Midbrain (tissue), 1 donor: ENCODE measurements at regions not wholly inside any gene's neighbourhood (a gene's known extent, or its start where the extent isn't known, plus 50 kb on each side); places are given as distances from the start of the nearest gene placed in this dataset.

Experiments
- DNase-seq: peaks from one replicate; lab custom pipeline; 2025; lab: John Stamatoyannopoulos, UW

DNA sequence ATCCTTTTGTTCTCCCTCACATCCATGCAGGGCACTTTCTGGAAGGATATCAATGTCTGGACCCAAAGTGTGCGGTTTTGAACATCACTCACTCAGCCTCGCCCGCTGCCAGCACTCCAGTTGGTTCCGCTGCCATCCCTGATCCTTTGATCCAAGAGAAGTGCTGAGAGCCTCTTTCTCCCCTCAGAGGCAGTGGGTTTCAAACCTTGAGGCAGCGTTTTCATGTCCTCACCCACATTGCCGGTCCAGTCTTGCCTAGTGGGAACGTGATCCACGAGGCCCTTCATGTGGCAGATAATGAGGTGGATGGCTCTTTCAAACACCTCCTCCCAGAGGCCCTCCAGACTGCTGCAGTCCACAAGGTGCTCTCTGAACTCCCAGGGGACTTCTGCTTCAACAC lies 122.2 kb downstream of the ACTL8 start:
- DNase-seq = no peak

DNA sequence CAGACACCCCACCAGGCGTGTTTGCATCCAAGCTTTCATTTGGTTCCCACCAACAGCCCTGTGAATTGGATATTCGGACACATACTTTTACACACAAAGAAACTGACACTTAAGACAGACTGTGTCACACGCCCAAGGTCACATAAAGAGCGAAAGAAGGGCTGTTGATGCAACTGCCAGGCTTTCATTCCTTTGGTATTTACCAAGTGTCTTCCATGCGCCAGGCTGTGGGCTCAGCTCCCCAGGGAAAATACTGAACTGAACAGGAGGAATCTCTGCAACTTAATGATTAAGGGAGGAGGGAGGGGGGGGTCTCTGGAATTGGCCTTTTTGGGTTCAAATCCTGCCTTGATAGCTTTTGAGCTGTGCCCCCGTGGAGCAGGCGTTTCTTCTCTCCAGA lies 122.8 kb downstream of the ACTL8 start:
- DNase-seq = no peak

DNA sequence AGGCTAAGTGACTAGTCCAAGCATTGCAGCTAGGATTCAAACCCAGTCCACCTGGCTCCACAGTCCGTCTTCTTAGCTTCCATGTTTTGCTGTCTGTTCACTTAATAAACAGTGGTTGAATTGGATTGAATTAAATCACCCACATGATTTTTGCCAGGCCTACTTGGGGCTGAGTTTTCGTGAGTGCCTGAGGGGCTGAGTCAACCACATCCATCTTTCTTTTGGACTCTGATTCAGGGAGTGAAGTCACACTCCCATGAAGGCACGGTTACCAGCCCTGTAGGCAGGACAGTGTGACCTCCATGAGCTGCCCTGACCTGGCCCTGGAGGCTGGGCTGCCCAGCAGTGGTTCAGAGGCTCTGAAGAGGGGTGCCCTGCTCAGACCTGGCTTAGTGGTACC lies 123.7 kb downstream of the ACTL8 start:
- DNase-seq = no peak

DNA sequence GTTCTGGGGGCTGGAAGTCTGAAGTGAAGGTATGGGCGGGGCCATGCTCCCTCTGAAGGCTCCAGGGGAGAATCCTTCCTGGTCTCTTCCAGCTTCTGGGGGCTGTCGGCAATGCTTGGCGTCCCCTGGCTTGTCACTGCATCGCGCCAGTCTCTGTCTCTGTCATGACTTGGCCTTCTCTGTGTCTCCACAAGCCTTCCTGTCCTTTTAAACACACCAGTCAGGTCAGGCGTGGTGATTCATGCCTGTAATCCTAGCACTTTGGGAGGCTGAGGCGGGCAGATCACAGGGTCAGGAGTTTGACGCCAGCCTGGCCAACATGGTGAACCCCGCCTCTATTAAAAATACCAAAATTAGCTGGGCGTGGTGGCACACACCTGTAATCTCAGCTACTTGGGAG lies 125.3 kb downstream of the ACTL8 start:
- DNase-seq = no peak

DNA sequence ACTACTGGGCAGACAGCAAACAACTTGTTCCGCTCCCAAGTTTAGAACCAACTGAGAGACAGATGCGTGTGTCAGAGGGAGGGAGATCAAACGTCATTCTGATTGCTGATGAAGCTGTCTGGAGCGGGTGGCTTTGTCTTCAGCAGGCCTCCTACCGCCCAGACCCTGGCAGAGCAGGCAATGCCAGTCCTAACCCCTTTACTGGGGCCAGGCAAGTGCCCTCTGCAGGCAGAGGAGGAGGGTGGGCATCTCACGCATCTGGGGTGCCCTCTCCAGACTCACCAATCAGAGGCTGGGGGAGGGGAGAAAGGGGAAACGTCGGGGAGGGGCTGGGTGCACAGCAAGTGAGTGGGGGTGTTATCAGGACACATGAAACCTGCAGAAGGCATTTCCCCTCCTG lies 126.6 kb downstream of the ACTL8 start:
- no peak for DNase-seq

DNA sequence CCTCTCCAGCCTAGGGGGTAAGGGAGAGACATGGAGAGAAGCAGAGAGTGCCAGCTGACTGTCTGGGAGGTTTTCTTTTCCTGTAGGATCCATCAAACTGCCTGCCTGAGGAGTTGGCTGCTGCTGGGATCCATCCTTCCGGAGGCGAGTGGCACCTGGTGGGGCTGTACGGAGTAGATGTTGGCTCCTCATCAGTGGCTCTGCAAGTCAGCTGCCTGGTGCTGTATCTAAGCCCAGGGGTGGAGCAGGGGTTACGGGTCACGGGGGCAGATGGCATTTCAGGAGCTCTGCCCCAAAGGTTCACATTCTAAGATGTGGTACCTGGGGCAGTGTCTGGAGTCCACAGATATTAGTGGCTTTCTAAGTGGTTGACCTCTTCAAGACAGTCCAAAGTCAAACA lies 128.0 kb downstream of the ACTL8 start:
- DNase-seq = no peak

DNA sequence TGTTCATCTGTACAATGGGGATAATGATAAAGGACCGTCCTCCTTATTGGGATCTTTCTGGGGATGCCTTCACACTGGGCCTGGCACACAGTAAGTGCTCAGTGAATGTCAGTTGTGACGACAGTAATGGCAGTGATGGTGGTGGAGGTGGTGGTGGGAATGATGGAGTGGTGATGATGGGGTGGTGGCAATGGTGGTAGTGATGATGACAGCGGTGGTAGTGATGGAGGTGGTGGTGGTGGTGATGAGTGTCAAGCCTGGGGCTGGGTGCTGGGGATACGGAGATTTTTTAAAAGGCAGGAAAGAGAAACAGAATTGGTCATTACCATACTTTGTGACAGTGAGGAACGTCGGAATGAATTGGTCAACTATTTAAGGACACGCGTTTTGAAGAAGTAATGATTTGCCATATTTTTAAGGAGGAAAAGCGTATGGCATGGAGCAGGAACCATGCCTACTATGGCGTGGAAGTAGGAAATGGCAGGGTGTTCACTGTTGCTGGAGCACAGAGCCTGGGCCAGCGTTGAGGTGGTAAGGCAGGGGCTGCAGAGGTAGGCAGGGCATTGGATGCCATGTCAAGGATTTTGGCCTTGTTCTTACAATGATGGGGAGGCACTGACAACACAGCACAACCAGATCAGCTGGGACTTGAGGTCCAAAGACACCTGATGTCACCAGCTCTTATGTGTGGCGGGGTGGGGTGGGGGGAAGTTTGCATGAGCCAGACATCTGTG lies 128.7 kb downstream of the ACTL8 start:
- DNase-seq = no peak

DNA sequence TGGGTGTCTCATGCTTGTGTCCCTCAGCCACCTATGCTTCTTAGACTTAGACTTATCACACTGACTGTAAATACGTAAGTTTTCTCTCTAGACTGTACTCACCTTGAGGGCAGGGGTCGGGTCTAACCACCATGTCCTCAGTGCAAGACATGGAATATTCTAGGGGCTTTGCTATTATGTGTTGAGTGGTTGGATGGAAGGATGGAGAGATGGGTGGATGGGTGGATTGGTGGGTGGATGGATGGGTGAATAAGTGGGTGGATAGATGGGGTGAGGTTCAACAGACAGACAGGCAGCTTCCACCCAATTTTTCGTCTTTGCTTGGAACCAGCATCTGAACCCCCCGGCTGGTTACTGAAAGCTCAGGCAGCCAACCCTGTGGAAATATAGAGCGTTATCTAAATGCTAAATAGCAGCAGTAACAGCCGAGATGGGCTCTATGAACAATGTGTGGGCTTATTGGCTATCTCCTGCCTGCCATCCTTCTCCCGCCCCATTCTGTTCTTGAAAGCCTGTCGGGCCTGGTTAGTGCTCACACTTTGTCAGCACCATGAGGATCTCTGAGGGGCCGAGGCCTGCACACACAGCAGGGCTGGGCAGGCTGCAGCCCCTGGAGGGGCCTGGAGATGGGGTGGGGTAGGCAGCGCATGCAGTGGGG lies 130.7 kb downstream of the ACTL8 start:
- no peak for DNase-seq

DNA sequence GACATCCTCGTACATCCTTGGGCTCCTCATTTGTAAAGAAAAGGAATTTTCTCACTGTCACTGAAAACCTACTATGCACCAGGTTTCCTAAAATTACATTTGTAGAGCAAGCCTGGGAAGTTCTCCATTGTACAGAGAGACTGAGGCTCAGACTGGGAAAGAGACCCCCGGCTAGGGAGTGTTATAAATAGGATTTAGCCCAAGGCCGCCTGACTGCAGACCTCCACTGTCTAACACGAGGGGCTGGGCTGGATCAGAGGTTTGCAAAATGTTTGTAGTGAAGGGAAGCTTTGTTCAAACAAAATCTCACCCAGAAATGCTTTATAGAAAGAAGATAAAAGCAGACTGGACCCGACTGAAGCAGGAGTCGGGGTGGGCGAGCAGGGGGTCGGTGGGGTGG lies 131.3 kb downstream of the ACTL8 start:
- DNase-seq = no peak

DNA sequence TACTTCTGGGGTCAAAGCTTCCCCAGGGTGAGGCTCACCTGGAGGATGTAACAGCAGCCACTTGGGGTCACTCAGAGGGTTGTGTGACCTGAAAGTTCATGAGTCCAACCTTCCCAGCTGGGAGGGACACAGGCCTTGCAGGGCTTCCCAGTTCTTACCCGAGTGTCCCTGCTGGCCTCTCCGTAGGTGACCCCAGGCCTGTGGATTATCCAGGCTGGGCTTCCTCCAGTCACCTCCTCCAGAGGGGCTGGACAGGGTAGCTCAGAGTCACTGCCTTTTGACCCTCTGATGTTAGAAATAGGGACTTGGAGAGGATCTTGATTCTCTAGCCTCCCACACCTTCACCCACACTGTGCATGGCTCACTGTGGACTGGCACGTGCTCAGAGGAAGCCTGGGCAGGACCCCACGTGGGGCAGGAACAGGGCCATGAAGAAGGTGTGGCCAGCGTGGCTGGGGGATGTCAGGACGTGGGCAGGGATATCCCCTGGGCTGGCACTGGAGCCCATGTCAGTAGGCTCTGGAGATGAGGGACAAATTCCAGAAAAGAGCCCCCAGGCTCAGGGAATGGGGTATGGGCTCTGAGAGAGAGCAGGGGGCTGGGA lies 131.8 kb downstream of the ACTL8 start:
- DNase-seq = no peak

DNA sequence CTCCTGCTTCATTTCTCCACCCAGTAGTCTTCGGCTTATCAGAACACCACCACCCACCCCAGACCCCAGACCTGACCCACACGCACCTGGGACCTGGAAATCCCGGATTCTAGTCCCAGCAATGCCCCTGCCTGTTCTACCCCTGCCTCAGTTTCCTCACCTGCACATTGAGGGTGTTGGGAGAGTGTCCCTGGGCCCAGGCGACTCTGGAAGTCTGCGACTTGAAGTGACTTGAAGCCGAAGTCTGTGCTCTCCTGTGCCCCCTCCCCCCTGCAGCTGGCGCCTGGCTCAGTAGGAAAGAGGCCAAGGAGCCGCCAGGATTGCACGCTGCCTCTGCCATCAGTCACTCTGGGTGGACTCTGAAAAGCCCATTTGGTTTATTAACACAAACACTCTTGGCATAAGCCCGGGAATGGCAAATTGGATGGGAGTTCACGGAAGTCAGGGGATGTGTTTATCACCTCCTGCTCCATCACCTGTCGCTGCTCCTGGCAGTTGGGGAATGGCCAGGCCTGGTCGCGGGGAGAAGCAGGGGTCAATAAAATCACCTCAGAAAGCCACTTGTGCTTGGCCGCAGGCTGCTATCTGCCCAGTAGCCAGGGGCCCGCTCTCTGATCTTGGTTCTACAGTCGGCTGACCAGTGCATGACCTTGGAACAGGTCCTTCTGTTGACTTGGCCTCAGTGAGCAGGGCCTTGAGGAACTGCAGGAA lies 132.7 kb downstream of the ACTL8 start:
- DNase-seq = no peak

DNA sequence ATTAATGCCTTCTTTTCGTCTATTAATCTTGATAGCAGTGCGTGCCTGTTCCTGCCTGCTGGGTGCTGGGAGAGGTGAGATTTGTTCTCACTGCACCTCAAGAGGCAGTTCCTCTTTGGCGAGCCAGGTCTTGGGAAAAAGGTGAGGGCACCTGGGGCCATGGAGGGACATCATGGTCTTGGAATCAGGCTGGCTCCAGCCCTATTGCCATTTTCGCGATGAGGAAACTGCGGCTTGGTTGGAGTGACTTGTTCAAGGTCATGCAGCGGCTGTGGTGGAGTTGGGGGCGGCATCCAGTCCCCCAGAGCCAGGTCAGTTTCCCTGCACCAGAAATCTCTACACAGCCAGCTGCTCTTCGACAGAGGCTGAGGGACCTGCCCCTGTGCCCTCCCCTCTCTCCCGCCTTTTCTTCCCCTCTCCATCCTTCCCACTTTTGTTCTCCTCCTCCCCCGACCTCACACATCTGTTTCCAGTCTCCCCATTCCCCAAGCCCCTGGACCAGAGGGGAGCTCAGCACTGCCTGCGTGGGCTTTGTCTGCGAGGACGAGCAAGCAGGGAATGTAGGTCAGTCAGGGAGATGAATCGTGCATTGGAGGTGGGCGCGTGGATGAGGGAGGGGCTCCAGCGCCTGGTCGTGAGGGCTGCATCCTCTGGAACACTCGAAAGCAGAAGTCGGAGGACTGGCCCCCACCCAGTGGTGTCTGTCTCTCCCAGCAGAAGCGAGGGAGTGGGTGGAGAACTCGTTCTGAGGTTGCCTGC lies 135.1 kb downstream of the ACTL8 start:
- DNase-seq = no peak

DNA sequence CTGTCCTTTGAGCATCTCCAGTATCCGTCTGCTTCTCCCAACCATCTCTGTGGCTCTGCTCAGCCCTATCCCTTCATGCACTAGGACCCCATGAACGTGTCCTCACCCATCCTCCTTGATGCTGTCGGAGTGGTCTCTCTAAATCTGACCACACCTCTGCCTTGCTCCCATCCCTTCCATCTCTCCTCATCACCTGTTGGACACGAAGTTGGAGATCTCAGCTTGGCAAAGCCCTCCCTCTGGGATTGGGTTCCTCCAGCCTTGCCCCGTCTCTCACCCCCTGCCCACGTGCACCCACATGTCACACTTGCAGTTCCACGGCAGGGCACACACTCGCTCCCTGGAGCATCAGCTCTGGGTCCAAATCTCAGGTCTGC lies 135.7 kb downstream of the ACTL8 start:
- DNase-seq = no peak

DNA sequence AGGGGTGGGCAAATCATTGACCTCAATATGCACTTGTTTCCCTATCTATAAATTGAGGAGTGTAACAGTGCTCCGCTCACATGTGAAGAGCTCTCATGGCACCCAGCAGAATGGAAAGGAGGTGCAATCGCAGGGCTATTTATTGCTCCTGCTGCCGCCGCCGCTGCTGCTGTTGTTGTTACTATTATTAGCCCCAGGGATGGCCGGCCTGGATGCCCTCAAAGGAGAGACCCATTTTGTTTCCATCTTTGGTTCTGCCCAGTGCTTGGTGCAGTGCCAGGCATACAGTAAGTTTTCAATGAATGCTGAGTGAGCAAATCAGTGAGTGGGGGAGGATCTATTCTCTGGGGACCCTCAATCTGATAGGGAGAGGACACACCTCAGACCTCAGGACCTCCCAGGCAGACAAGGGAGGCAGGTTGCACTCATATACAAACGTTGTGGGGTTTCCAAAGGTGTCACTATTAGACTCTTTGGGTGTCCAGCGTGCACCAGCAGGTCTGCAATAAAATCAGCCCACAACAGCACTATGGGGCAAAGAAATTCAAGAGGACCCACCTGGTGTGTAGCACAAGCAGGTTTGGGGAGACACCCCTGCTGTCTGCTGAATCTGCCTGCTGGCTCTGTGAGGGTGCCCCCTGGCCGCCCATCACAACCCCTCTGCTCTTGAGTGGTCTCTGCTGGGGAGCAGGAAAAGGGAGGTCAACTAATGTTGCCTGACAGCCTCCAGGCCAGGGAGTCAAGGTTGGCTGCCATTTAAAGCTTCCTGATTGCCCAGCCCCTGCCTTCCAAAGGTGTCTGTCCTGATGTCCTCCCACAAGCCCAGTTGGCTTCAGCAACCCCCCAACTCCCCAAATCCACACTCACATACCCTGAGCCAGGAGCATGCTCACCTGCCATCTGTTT lies 136.3 kb downstream of the ACTL8 start:
- no peak for DNase-seq

DNA sequence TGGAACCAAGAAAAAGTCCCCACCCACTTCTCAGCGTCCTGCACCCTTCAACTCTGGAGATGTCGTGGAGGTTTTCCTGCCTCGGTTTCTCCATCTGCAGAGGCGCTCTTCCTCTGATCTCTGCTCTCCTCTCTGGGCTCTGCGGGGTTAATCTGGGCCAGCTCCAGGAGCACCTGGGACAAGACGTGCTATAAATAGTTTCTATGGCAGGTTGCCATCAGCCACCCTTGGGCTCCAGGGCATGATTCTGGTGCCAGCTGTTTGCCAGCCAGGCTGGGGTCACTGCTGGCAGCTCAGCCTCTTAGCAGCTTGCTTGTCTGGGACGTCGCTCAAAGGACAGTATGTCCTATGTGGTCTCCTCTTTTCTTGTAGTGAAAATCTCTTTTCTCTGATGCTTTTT lies 137.1 kb downstream of the ACTL8 start:
- DNase-seq = no peak

DNA sequence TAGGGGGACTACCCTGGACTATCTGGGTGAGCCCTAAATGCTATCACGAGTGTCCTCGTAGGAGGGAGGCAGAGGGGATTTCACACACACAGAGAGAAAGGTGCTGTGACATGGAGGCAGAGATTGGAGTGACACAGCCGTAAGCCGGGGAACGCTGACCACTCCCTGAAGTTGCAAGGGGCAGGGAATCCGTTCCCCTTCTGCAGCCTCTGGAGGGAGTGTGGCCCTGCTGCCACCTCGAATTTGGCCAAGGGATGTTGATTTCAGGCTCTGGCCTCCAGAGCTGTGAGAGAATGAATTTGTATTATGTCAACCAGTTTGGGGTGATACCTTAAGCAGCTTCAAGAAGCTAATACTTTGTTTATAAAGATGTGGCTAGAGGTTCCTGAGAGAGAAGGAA lies 137.7 kb downstream of the ACTL8 start:
- DNase-seq = no peak

DNA sequence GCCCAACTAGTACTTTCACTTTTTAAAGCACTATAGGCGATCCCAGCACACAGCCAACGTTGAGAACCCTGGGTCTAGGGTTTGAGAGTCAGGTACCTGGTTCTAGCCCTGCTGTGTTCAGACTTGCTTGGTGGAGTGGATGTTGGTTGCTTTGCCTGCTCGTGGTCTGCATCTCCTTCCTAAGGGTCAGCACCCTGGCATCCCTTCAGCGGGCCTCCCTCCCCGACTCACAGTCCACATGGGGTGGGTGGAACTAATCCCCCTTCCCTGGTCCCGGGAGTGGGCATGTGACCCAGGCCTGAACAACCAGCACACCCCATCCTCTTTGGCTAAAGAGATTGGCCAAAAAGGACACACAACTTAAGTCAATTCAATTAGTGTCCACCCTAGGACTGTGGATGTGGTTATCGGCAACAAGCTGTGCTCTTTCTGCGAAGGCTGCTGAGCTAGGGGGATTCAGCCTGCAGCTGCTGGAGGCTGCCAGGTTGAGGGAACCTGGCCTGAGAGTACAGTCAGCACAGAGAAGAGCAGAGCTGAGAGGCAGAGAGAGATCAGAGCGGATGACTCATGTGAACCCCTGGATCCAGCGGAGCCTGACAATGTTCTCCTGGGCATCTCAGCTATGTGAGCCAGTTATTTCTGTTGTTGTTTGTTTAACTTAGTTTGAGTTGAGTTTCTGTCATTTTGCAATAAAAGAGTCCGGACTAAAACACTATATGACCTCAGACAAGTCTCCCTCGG lies 138.9 kb downstream of the ACTL8 start:
- DNase-seq = no peak

DNA sequence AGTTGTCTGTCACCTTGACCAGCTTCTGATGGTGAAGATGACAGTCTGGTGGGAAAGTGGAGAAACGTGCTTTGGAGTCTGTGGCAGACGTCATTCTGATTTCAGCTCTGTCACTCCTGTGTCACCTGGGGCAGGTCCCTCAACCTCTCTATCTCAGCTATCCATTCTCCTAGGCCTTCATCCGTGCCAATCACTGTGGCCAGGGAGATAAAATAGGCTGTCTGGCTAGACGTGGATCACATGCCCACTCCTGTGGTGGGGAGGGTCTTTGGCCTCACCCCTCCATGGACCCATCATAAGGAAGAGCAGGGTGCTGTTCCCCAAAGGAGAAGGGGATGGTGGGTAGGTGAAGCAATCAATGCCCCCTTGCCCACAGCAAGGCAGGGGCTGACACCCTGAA lies 140.3 kb downstream of the ACTL8 start:
- DNase-seq = no peak

DNA sequence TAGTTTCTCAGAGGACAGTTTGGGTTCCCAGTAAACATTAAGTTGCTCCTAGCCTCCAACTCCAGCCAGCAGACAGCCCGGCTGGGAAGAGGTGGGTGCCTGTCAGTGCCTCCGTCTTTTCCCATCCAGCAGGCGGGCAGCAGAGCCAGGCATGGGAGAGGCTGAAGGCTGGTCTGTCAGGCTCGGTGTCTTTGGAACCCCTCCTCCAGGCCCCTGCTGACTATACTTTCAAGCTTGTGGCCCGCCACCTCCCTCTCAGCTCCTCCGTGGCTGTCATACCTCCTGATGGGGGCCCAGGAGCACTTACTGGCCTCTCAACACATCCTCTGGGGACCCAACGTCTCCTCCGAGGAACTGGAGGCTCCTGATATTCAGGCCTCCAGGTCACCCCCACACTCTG lies 140.9 kb downstream of the ACTL8 start:
- DNase-seq = no peak

DNA sequence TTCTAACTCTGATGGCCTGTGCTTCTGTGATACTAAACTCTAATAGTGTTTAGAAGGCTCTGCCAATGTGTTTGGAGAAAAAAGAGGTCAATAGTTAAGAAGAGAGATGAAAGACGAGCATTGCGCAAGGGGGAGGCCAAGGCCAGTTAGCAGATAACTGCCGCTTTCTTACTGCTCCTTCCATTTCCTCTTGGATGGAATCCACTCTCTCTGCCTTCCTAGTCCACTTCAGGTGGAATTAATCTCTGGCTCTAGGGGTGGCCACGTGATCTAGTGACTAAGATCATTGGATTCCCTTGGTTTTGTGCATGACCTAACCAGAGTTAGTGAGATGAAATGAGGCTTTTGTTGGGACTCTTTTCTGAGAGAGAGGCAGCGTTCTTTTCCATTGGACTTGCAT lies 148.3 kb downstream of the ACTL8 start:
- DNase-seq = no peak
